Activated CD4-positive, alpha-beta T cell treated with anti-CD3 and anti-CD28 coated beads, Interleukin-2, amount 10 ng/mL, durations not matched to agents 7 days and 5 days (primary cell): ENCODE measurements at regions not wholly inside any gene's neighbourhood (a gene's known extent, or its start where the extent isn't known, plus 50 kb on each side); places are given as distances from the start of the nearest gene placed in this dataset.
A peak's percentile ranks its signal among the peaks of the same experiment; 100 is the strongest.

Experiments
- CTCF ChIA-PET: fragments of 350-600 bp; sonication (Branson Sonifier 250); formaldehyde crosslinking; loops from one replicate; lab custom pipeline; 2021; ENCODE audit warnings: antibody characterized with exemption; lab: Charles Lee
- POLR2A ChIA-PET: fragments of 350-600 bp; sonication (Branson Sonifier 250); formaldehyde crosslinking; loops from one replicate; lab custom pipeline; 2021; ENCODE audit warnings: antibody characterized with exemption; lab: Charles Lee
- DNase-seq: peaks from one replicate; pipeline ENCODE4 v3.0.0-alpha.2; 2020
- H3K27ac Mint-ChIP-seq: one replicate; pipeline ENCODE4 v1.8.0; 2021; ENCODE audit warnings: mild to moderate bottlenecking, moderate library complexity, mixed read lengths
- H3K27me3 Mint-ChIP-seq: one replicate; pipeline ENCODE4 v1.8.0; 2021; ENCODE audit warnings: mixed read lengths
- H3K36me3 Mint-ChIP-seq: one replicate; pipeline ENCODE4 v1.8.0; 2021; ENCODE audit warnings: low read depth, mixed read lengths
- H3K4me1 Mint-ChIP-seq: one replicate; pipeline ENCODE4 v1.8.0; 2021; ENCODE audit warnings: mixed read lengths
- H3K4me3 Mint-ChIP-seq: one replicate; pipeline ENCODE4 v1.8.0; 2021; ENCODE audit warnings: mild to moderate bottlenecking, moderate library complexity, mixed read lengths
- H3K9me3 Mint-ChIP-seq: one replicate; pipeline ENCODE4 v1.8.0; 2021; ENCODE audit warnings: mixed read lengths

GRCh38 chr2:147500229-147500628 is 344.6 kb upstream of the ACVR2A start:
- peaks cover 19% of the 10 kb centered on the region for H3K36me3 Mint-ChIP-seq
- ChIA-PET CTCF (no interaction called here), POLR2A (no interaction called here)
- H3K27ac Mint-ChIP-seq = peak overlapping the region; percentile 91
- no peaks in the 10 kb centered on the region for H3K27me3 Mint-ChIP-seq
- peaks cover 66% of the 10 kb centered on the region for H3K4me1 Mint-ChIP-seq
- peaks cover 8% of the 10 kb centered on the region for H3K9me3 Mint-ChIP-seq
- H3K4me3 Mint-ChIP-seq = peak overlapping the region; percentile 51
- peak; percentile 59 for DNase-seq

DNA sequence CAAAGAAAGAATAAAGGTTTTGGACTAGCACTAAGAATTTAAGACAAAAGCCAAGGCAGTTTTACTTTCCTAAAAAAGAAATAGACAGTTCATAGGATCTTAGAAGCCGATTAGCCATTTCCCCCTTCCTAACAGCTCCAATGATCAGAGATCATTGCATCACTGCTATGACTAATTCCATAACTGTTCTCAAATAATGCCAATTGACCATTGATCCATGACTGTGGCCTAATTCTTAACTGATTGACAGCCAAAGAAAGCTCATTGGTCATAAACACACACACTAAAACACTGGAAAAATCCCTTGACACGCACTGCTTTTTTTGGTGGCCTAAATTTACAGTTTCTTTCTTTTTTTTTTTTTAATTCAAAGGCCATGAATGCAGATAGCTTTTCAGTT is 345.0 kb upstream of the ACVR2A start:
- peaks cover 22% of the 10 kb centered on the region for H3K36me3 Mint-ChIP-seq
- H3K9me3 Mint-ChIP-seq = peaks cover 9% of the 10 kb centered on the region
- POLR2A ChIA-PET = no interaction called here
- H3K4me1 Mint-ChIP-seq = peaks cover 66% of the 10 kb centered on the region
- no peaks in the 10 kb centered on the region for H3K27me3 Mint-ChIP-seq
- CTCF ChIA-PET = no interaction called here
- H3K27ac Mint-ChIP-seq = peak overlapping the region; percentile 91
- no peak for DNase-seq
- peak overlapping the region; percentile 51 for H3K4me3 Mint-ChIP-seq

DNA sequence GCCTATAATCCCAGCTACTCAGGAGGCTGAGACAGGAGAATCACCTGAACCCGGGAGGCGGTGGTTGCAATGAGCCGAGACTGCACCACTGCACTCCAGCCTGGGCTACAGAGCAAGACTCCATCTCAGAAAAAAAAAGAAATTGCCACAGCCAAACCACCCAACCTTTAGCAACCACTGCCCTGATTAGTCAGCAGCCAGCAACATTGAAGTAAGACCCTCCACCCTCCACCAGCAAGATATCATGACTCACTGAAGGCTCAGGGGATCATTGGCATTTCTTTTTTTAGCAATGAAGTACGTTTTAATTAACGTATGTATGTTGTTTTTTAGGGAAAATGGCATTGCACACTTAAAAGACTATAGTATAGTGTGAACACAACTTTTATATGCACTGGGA is 349.1 kb upstream of the ACVR2A start:
- peaks cover 26% of the 10 kb centered on the region for H3K36me3 Mint-ChIP-seq
- H3K4me1 Mint-ChIP-seq = peaks cover 46% of the 10 kb centered on the region
- H3K9me3 Mint-ChIP-seq = peaks cover 24% of the 10 kb centered on the region
- no peak for DNase-seq
- no peak overlapping the region for H3K4me3 Mint-ChIP-seq
- ChIA-PET CTCF (no interaction called here), POLR2A (no interaction called here)
- no peaks in the 10 kb centered on the region for H3K27me3 Mint-ChIP-seq
- peak overlapping the region; percentile 22 for H3K27ac Mint-ChIP-seq

- no peak for DNase-seq
- no peak overlapping the region for H3K27ac Mint-ChIP-seq
- H3K4me3 Mint-ChIP-seq = no peak overlapping the region
- peaks cover 22% of the 10 kb centered on the region for H3K9me3 Mint-ChIP-seq
- H3K36me3 Mint-ChIP-seq = peaks cover 33% of the 10 kb centered on the region
- ChIA-PET CTCF (interaction anchor here (0.9 kb wide), 1 partner anchor 10 kb away, joined by 3 read pairs; no protein-coding TSS in a partner anchor), POLR2A (no interaction called here)
- peaks cover 38% of the 10 kb centered on the region for H3K4me1 Mint-ChIP-seq
- H3K27me3 Mint-ChIP-seq = no peaks in the 10 kb centered on the region
Observed at GRCh38 chr2:147492471-147492870, 352.4 kb upstream of the ACVR2A start.

DNA sequence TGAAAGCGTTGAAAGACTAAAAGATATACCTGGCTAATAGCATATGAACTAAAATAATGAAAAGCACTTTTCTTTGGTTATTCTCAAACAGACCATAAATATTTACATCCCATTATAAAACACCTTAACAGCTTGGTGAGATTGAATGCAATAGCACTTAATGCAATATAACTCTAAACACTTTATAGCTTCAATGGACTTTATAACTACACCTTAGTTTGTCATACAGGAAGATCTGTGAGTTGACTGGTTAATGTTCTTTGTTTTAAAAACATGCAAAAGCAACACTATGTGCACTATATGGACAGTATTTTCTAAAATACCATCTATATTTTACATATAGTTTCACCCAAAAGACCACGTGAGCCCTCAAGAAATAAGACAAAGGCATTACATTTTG is 353.3 kb upstream of the ACVR2A start:
- H3K4me1 Mint-ChIP-seq = peaks cover 29% of the 10 kb centered on the region
- H3K36me3 Mint-ChIP-seq = peaks cover 28% of the 10 kb centered on the region
- ChIA-PET POLR2A (no interaction called here), CTCF (interaction anchor here (1.1 kb wide), 1 partner anchor 20 kb away, joined by 3 read pairs; no protein-coding TSS in a partner anchor)
- H3K27me3 Mint-ChIP-seq = no peaks in the 10 kb centered on the region
- no peak for DNase-seq
- H3K4me3 Mint-ChIP-seq = no peak overlapping the region
- no peak overlapping the region for H3K27ac Mint-ChIP-seq
- peaks cover 16% of the 10 kb centered on the region for H3K9me3 Mint-ChIP-seq

DNA sequence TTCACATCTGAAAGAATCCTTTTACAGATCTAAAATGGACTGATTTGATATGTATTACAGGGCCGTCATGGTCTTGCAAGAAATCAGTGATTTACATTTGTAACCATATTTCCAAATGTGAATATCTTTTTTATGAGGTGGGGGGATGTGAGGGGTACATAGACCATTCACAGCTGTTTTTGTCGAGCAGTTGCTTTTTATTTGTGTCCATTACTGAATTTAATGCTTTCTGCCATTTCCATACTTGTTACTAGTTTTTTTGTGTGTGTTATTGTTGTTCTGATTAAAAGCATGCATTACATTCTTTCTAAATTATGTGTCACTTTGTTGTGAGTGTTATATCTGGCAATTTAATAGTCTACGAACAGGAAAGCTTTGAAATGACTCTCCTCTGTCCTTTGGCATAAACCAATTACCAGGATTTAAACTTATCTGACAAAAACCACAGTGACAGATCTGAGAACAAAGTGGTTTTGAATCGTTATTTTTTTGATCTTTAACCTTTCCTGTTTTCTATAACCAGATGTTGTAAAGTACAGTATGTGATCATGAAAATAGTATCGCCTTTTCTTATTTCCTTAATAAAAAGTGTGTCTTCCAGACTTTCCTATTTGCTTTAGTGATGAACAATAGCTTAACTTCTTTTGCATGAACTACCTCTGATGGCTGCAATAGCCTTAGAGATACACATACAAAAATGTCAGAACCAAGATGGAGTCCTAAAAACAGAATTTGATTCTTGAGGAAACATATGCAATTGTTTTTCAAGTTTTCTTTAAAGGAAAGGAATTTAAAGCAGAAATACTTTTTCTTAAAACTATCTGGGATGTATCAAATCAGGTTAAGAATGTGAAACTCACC is 354.2 kb upstream of the ACVR2A start:
- no peaks in the 10 kb centered on the region for H3K27me3 Mint-ChIP-seq
- peaks cover 29% of the 10 kb centered on the region for H3K4me1 Mint-ChIP-seq
- H3K36me3 Mint-ChIP-seq = peaks cover 28% of the 10 kb centered on the region
- H3K4me3 Mint-ChIP-seq = peak overlapping the region; percentile 11
- peaks cover 16% of the 10 kb centered on the region for H3K9me3 Mint-ChIP-seq
- no peak for DNase-seq
- ChIA-PET POLR2A (interaction anchor here (0.6 kb wide), 1 partner anchor 23 kb away, joined by 3 read pairs; no protein-coding TSS in a partner anchor), CTCF (no interaction called here)
- peak overlapping the region; percentile 78 for H3K27ac Mint-ChIP-seq

- peaks cover 13% of the 10 kb centered on the region for H3K9me3 Mint-ChIP-seq
- peaks cover 27% of the 10 kb centered on the region for H3K36me3 Mint-ChIP-seq
- H3K27ac Mint-ChIP-seq = no peak overlapping the region
- ChIA-PET POLR2A (no interaction called here), CTCF (no interaction called here)
- no peak overlapping the region for H3K4me3 Mint-ChIP-seq
- DNase-seq = no peak
- H3K27me3 Mint-ChIP-seq = no peaks in the 10 kb centered on the region
- peaks cover 29% of the 10 kb centered on the region for H3K4me1 Mint-ChIP-seq
Observed at GRCh38 chr2:147488472-147488871, 356.4 kb upstream of the ACVR2A start.

GRCh38 chr2:147487978-147488289 is 356.9 kb upstream of the ACVR2A start:
- CTCF ChIA-PET = interaction anchor here (1.4 kb wide), 1 partner anchor 10 kb away, joined by 4 read pairs; no protein-coding TSS in a partner anchor
- no peak overlapping the region for H3K4me3 Mint-ChIP-seq
- DNase-seq = no peak
- peaks cover 12% of the 10 kb centered on the region for H3K9me3 Mint-ChIP-seq
- H3K36me3 Mint-ChIP-seq = peaks cover 27% of the 10 kb centered on the region
- H3K27me3 Mint-ChIP-seq = no peaks in the 10 kb centered on the region
- H3K4me1 Mint-ChIP-seq = peaks cover 31% of the 10 kb centered on the region
- POLR2A ChIA-PET = no interaction called here
- H3K27ac Mint-ChIP-seq = no peak overlapping the region

- DNase-seq = no peak
- no peak overlapping the region for H3K27ac Mint-ChIP-seq
- peaks cover 24% of the 10 kb centered on the region for H3K36me3 Mint-ChIP-seq
- ChIA-PET CTCF (interaction anchor here (1.4 kb wide), 1 partner anchor 11 kb away, joined by 4 read pairs; no protein-coding TSS in a partner anchor), POLR2A (no interaction called here)
- H3K4me1 Mint-ChIP-seq = peaks cover 31% of the 10 kb centered on the region
- H3K9me3 Mint-ChIP-seq = peaks cover 12% of the 10 kb centered on the region
- no peaks in the 10 kb centered on the region for H3K27me3 Mint-ChIP-seq
- H3K4me3 Mint-ChIP-seq = no peak overlapping the region
Observed at GRCh38 chr2:147487286-147487977, 357.4 kb upstream of the ACVR2A start.

GRCh38 chr2:147485210-147485851 is 359.5 kb upstream of the ACVR2A start:
- DNase-seq = no peak
- Mint-ChIP-seq H3K27ac (no peak overlapping the region), H3K36me3 (peaks cover 16% of the 10 kb centered on the region), H3K4me3 (no peak overlapping the region), H3K4me1 (peaks cover 14% of the 10 kb centered on the region), H3K9me3 (peaks cover 7% of the 10 kb centered on the region), H3K27me3 (no peaks in the 10 kb centered on the region)
- ChIA-PET CTCF (interaction anchor here (0.5 kb wide), 1 partner anchor 178 kb away, joined by 3 read pairs; no protein-coding TSS in a partner anchor), POLR2A (no interaction called here)

GRCh38 chr2:147483911-147484310 is 360.9 kb upstream of the ACVR2A start:
- CTCF ChIA-PET = no interaction called here

DNA sequence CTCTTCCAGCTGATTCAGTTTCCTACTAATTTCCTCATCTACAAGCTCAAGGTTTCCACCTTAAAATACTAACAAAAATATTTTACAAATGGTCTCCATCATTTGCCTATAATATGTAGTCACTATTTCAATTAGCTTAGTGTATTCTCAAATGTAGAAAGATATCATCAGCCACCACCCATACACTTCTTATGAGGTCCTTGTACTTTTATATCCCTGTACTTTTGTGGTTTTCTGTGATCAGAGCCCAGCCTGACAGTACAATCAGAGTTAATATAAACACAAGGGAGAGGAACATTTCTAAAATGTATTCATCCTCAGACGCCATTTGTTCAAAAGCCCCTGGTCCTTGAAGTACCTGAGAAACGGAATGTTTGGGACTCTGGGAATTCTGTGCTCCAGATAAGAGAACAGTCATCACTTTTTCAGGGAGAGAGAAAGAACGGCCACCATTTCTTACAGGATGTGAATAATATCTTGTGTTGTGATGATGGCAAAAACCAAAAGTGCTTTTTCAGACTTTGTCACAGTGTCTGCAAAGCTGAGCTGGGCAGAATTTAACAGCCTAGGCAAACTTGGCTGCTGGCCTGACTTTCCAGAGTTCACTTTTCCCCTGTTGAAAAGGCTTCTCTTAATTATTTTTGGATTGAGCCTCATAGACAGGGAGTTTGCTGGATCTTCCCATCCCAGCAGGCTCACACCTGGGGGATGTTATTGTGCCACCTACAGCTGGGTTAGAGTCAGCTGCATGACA is 361.7 kb upstream of the ACVR2A start:
- CTCF ChIA-PET = interaction anchor here (1.2 kb wide), 1 partner anchor 9 kb away, joined by 3 read pairs; no protein-coding TSS in a partner anchor
- no peak overlapping the region for H3K27ac Mint-ChIP-seq
- POLR2A ChIA-PET = no interaction called here
- peaks cover 2% of the 10 kb centered on the region for H3K27me3 Mint-ChIP-seq
- peaks cover 3% of the 10 kb centered on the region for H3K4me1 Mint-ChIP-seq
- peaks cover 7% of the 10 kb centered on the region for H3K9me3 Mint-ChIP-seq
- no peak for DNase-seq
- no peak overlapping the region for H3K4me3 Mint-ChIP-seq
- peaks cover 6% of the 10 kb centered on the region for H3K36me3 Mint-ChIP-seq

More at GRCh38 chr2:147483911-147484310, 360.9 kb upstream of the ACVR2A start:
- Mint-ChIP-seq H3K27me3 (peaks cover 2% of the 10 kb centered on the region), H3K27ac (no peak overlapping the region), H3K4me3 (no peak overlapping the region), H3K36me3 (peaks cover 7% of the 10 kb centered on the region), H3K4me1 (peaks cover 5% of the 10 kb centered on the region), H3K9me3 (peaks cover 7% of the 10 kb centered on the region)
- DNase-seq = no peak
- POLR2A ChIA-PET = no interaction called here
